ENCODE measurements at regions not wholly inside any gene's neighbourhood (a gene's known extent, or its start where the extent isn't known, plus 50 kb on each side); places are given as distances from the start of the nearest gene placed in this dataset.

DNA sequence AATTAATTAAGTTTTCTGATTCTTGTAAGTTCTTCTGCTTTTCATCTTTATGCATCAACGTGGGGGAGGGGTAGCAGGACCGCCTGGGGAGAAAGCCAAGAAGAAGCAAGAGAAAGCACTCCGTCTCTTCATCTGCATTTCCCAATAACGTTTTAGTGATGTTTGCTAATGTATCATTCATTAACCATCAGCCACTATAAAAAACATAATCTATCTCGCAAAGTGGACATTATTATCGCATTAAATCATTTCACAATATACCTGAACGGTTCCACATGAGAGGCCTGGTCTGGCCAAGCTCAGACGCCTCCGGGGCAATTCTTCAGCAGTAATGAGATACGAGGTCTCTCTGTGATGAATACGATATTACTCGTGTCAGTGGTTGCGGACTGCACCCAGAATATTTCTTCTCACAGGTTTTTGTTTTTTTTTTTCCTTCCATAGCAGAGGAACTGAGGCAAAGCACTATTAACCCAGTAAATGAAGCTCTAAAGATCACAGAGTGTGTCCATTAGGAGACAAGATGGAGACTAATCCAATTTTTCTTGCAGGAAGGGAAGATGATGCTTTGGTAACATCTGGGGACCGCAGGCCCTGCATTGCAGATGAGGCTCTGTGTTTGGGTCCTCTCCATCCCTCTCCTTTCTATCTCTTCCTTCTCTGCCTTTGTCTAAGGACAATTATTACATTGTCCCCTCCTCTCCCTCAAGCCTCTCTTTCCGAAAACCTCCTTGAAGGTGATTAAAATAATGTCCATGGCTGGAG is 156.1 kb downstream of the SLC35B3 start:
- H3K9me2 ChIP-seq (ENCODE audit: insufficient read depth), result peaks cover 7% of the 10 kb centered on the region; the same call in 1 of the 2 replicates
- no peaks in the 10 kb centered on the region for H3K27me3 ChIP-seq (ENCODE audit: insufficient read depth)
- H3K36me3 ChIP-seq (ENCODE audit: insufficient read depth), result no peaks in the 10 kb centered on the region
- no peaks in the 10 kb centered on the region for H3K79me2 ChIP-seq (replicated peaks; ENCODE audit: insufficient read depth)
- DNase-seq (ENCODE audit: low spot score) (peak; percentile 15), ATAC-seq (no peak)
- Mint-ChIP-seq H3K27me3 (ENCODE audit: insufficient read depth, low read depth, poor library complexity) (no peaks in the 10 kb centered on the region), H3K4me1 (peaks cover 29% of the 10 kb centered on the region), H3K27ac (no peak overlapping the region), H3K4me3 (no peak overlapping the region), H3K9me3 (peaks cover 8% of the 10 kb centered on the region; the same call in 2 of the 3 replicates), H3K36me3 (ENCODE audit: low read depth) (no peaks in the 10 kb centered on the region)
- H3K4me2 ChIP-seq, result peak overlapping the region; percentile 66
- H2AFZ ChIP-seq, result peak overlapping the region; percentile 85
- H4K20me1 ChIP-seq (replicated peaks; ENCODE audit: insufficient read depth), result no peaks in the 10 kb centered on the region
- H3K27ac ChIP-seq (ENCODE audit: low read depth), result no peak overlapping the region
- TF ChIP-seq ZNF331 (CRISPR knock-in tag; IDR thresholded peaks at IDR 0.05; ENCODE audit: low read depth), result no peak
- no peak for TF ChIP-seq EZH2phosphoT487 (IDR thresholded peaks at IDR 0.05; ENCODE audit: unreplicated experiment)
- no peak for TF ChIP-seq EZH2 (IDR thresholded peaks at IDR 0.05; ENCODE audit: low read depth, unreplicated experiment)
- no peak for TF ChIP-seq CTCF (conservative IDR thresholded peaks at IDR 0.05; ENCODE audit: low read depth in 2 of 2)
- TF ChIP-seq, protein P1, sequence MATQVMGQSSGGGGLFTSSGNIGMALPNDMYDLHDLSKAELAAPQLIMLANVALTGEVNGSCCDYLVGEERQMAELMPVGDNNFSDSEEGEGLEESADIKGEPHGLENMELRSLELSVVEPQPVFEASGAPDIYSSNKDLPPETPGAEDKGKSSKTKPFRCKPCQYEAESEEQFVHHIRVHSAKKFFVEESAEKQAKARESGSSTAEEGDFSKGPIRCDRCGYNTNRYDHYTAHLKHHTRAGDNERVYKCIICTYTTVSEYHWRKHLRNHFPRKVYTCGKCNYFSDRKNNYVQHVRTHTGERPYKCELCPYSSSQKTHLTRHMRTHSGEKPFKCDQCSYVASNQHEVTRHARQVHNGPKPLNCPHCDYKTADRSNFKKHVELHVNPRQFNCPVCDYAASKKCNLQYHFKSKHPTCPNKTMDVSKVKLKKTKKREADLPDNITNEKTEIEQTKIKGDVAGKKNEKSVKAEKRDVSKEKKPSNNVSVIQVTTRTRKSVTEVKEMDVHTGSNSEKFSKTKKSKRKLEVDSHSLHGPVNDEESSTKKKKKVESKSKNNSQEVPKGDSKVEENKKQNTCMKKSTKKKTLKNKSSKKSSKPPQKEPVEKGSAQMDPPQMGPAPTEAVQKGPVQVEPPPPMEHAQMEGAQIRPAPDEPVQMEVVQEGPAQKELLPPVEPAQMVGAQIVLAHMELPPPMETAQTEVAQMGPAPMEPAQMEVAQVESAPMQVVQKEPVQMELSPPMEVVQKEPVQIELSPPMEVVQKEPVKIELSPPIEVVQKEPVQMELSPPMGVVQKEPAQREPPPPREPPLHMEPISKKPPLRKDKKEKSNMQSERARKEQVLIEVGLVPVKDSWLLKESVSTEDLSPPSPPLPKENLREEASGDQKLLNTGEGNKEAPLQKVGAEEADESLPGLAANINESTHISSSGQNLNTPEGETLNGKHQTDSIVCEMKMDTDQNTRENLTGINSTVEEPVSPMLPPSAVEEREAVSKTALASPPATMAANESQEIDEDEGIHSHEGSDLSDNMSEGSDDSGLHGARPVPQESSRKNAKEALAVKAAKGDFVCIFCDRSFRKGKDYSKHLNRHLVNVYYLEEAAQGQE (IDR thresholded peaks at IDR 0.05; ENCODE audit: unreplicated experiment), result no peak
- no peak for TF ChIP-seq CREB1 (CRISPR knock-in tag; IDR thresholded peaks at IDR 0.05; ENCODE audit: low read depth)
- TF ChIP-seq ETS1 (IDR thresholded peaks at IDR 0.05), result no peak
- no peak for TF ChIP-seq JUNB (IDR thresholded peaks at IDR 0.05; ENCODE audit: unreplicated experiment)
- TF ChIP-seq ZNF114 (CRISPR knock-in tag; IDR thresholded peaks at IDR 0.05), result no peak
- H3F3A ChIP-seq (replicated peaks; ENCODE audit: low read depth), result no peaks in the 10 kb centered on the region
- H3K4me1 ChIP-seq (ENCODE audit: insufficient read depth), result peaks cover 28% of the 10 kb centered on the region
- no peak overlapping the region for H3K4me3 ChIP-seq

Data from GM23338 (cell line).